ENCODE measurements at regions not wholly inside any gene's neighbourhood (a gene's known extent, or its start where the extent isn't known, plus 50 kb on each side); places are given as distances from the start of the nearest gene placed in this dataset.

GRCh38 chr2:120972286-120972685 lies 236.6 kb downstream of the GLI2 start:
- DNase-seq (ENCODE audit: low read depth in 6 of 9, low spot score in 9 of 9), result no peak
- Histone ChIP-seq H3K27me3 (ENCODE audit: control insufficient read depth in 2 of 2, insufficient read depth in 1 of 2, low read length in 1 of 2) (no peaks in the 10 kb centered on the region), H3K27ac (ENCODE audit: low read depth in 1 of 2, low read length in 1 of 2) (no peak overlapping the region), H3K9me3 (ENCODE audit: control insufficient read depth in 2 of 2, insufficient read depth in 1 of 2, low read length in 1 of 2) (no peaks in the 10 kb centered on the region), H3K36me3 (ENCODE audit: control insufficient read depth in 2 of 2, insufficient read depth in 2 of 2, low read length in 1 of 2) (no peaks in the 10 kb centered on the region), H3K4me3 (ENCODE audit: low read length in 2 of 2) (no peak overlapping the region), H3K4me1 (ENCODE audit: control insufficient read depth in 2 of 2, insufficient read depth in 2 of 2, low read length in 2 of 2) (no peaks in the 10 kb centered on the region)
- 82% methylated on average over 6 of the region's 6 CpGs for WGBS

DNA sequence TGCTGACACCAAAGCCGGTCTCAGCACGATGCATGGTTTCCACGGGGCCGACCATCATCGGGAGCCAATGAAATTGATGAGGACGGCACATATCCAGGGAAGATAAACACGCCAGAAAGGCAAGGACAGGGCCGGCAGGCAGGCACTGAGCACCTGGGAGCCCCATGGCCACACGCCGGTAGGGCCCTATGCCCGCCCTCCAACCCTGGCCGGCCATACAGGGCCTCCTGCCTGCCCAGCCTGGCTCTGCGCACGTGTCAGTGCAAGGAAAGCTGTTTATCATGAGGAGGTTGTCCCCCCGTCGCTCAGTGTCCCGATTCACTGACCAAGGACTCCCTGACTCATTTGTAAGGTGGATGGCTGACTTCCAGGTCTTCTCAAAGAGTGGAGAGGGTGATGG lies 237.5 kb downstream of the GLI2 start:
- H3K36me3 ChIP-seq (ENCODE audit: control insufficient read depth in 2 of 2, insufficient read depth in 2 of 2, low read length in 1 of 2), result no peaks in the 10 kb centered on the region
- H3K4me1 ChIP-seq (ENCODE audit: control insufficient read depth in 2 of 2, insufficient read depth in 2 of 2, low read length in 2 of 2), result no peaks in the 10 kb centered on the region
- WGBS, result 94% methylated on average over 17 of the region's 17 CpGs
- no peaks in the 10 kb centered on the region for H3K9me3 ChIP-seq (ENCODE audit: control insufficient read depth in 2 of 2, insufficient read depth in 1 of 2, low read length in 1 of 2)
- no peaks in the 10 kb centered on the region for H3K27me3 ChIP-seq (ENCODE audit: control insufficient read depth in 2 of 2, insufficient read depth in 1 of 2, low read length in 1 of 2)
- no peak overlapping the region for H3K27ac ChIP-seq (ENCODE audit: low read depth in 1 of 2, low read length in 1 of 2)
- H3K4me3 ChIP-seq (ENCODE audit: low read length in 2 of 2), result no peak overlapping the region
- DNase-seq (ENCODE audit: low read depth in 6 of 9, low spot score in 9 of 9), result no peak

DNA sequence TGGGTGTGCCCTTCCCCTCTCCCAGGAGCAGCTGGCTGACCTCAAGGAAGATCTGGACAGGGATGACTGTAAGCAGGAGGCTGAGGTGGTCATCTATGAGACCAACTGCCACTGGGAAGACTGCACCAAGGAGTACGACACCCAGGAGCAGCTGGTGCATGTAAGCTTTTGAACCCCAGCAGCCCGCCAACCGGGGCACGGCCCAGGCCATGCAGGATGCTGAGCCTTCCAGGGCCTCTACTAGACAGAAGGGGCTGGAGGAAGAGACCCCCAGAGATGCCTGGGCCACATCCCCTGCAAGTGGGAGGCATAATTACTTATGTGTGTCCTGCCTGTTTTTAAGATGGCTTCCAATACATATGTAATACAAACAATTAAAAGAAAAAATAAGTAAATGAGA lies 239.3 kb downstream of the GLI2 start:
- H3K4me3 ChIP-seq (ENCODE audit: low read length in 2 of 2), result no peak overlapping the region
- H3K4me1 ChIP-seq (ENCODE audit: control insufficient read depth in 2 of 2, insufficient read depth in 2 of 2, low read length in 2 of 2), result no peaks in the 10 kb centered on the region
- 98% methylated on average over 4 of the region's 4 CpGs for WGBS
- H3K27me3 ChIP-seq (ENCODE audit: control insufficient read depth in 2 of 2, insufficient read depth in 1 of 2, low read length in 1 of 2), result no peaks in the 10 kb centered on the region
- H3K9me3 ChIP-seq (ENCODE audit: control insufficient read depth in 2 of 2, insufficient read depth in 1 of 2, low read length in 1 of 2), result no peaks in the 10 kb centered on the region
- no peak overlapping the region for H3K27ac ChIP-seq (ENCODE audit: low read depth in 1 of 2, low read length in 1 of 2)
- no peaks in the 10 kb centered on the region for H3K36me3 ChIP-seq (ENCODE audit: control insufficient read depth in 2 of 2, insufficient read depth in 2 of 2, low read length in 1 of 2)
- DNase-seq (ENCODE audit: low read depth in 6 of 9, low spot score in 9 of 9), result no peak

GRCh38 chr2:120976501-120977307 lies 241.0 kb downstream of the GLI2 start:
- Histone ChIP-seq H3K27me3 (ENCODE audit: control insufficient read depth in 2 of 2, insufficient read depth in 1 of 2, low read length in 1 of 2) (no peaks in the 10 kb centered on the region), H3K4me3 (ENCODE audit: low read length in 2 of 2) (no peak overlapping the region), H3K27ac (ENCODE audit: low read depth in 1 of 2, low read length in 1 of 2) (no peak overlapping the region), H3K36me3 (ENCODE audit: control insufficient read depth in 2 of 2, insufficient read depth in 2 of 2, low read length in 1 of 2) (no peaks in the 10 kb centered on the region), H3K9me3 (ENCODE audit: control insufficient read depth in 2 of 2, insufficient read depth in 1 of 2, low read length in 1 of 2) (no peaks in the 10 kb centered on the region), H3K4me1 (ENCODE audit: control insufficient read depth in 2 of 2, insufficient read depth in 2 of 2, low read length in 2 of 2) (no peaks in the 10 kb centered on the region)
- no peak for DNase-seq (ENCODE audit: low read depth in 6 of 9, low spot score in 9 of 9)
- 97% methylated on average over 12 of the region's 12 CpGs for WGBS

DNA sequence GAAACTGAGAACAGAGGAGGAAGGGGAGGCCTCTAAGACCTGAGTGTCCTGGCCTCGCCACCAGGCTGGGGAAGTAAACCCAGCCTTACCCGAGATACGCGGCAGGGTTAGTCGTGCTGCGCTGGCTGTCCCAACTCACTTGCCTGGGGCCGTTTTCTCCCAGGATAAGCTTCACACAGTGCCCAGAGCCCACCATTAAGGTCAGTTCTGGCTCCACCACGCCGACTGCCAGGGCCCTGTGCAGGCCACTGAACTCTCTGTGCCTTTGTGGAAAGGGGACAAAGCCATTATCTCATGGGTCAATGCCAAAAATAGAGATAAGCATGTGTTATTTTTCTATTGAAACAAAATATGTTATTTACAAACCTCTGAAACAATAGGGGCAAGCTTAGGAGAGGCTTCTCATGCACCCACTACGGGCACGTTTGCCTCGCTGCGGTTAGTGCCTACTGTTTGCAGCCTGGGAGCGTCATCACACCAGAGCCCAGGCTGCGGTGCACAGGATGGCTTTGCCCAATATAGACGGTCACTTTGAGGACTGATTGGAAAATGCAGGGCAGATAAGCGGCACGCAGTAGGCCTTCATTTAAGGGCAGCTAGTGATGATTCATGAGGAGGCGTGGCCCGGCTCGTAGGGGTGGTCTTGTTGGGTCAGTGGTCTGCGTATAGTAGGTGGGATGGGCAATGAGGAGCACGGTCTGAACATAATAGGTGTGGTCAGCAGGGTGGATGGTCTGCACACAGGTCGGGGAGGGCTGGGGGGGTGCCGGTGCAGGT lies 242.1 kb downstream of the GLI2 start:
- WGBS, result 95% methylated on average over 25 of the region's 25 CpGs
- Histone ChIP-seq H3K36me3 (ENCODE audit: control insufficient read depth in 2 of 2, insufficient read depth in 2 of 2, low read length in 1 of 2) (no peaks in the 10 kb centered on the region), H3K27me3 (ENCODE audit: control insufficient read depth in 2 of 2, insufficient read depth in 1 of 2, low read length in 1 of 2) (no peaks in the 10 kb centered on the region), H3K4me3 (ENCODE audit: low read length in 2 of 2) (no peak overlapping the region), H3K9me3 (ENCODE audit: control insufficient read depth in 2 of 2, insufficient read depth in 1 of 2, low read length in 1 of 2) (no peaks in the 10 kb centered on the region), H3K4me1 (ENCODE audit: control insufficient read depth in 2 of 2, insufficient read depth in 2 of 2, low read length in 2 of 2) (peaks cover 0 to 1% of the 10 kb centered on the region in 2 donors), H3K27ac (ENCODE audit: low read depth in 1 of 2, low read length in 1 of 2) (no peak overlapping the region)
- no peak for DNase-seq (ENCODE audit: low read depth in 6 of 9, low spot score in 9 of 9)

DNA sequence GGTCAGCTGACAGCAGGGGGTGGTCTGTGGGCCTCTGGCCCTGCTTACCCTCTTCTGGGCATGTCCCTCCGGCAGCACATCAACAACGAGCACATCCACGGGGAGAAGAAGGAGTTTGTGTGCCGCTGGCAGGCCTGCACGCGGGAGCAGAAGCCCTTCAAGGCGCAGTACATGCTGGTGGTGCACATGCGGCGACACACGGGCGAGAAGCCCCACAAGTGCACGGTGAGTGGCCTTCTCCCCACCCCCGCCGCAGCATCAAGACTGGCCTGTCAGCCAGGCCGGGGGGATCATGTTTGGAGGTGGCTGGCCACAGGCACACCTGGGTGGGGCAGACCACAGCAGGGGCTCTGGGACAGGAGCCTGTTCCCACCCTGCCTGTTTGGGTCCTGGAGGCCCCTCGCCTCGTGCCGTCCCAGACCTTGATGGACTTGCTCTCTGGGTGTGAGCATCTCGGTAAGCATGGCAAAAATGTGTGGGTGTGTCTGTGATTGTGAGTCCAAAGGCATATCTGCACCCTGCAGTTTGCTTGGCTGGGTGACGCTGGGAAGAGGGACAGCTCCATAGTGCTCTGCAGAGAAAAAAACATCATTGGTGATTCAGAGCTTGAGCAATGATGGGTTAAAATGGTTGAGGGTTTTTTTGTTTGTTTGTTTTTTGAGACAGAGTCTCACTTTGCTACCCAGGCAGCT lies 242.8 kb downstream of the GLI2 start:
- Histone ChIP-seq H3K27ac (ENCODE audit: low read depth in 1 of 2, low read length in 1 of 2) (no peak overlapping the region), H3K27me3 (ENCODE audit: control insufficient read depth in 2 of 2, insufficient read depth in 1 of 2, low read length in 1 of 2) (no peaks in the 10 kb centered on the region), H3K4me3 (ENCODE audit: low read length in 2 of 2) (no peak overlapping the region), H3K4me1 (ENCODE audit: control insufficient read depth in 2 of 2, insufficient read depth in 2 of 2, low read length in 2 of 2) (peaks cover 0 to 5% of the 10 kb centered on the region in 2 donors), H3K9me3 (ENCODE audit: control insufficient read depth in 2 of 2, insufficient read depth in 1 of 2, low read length in 1 of 2) (no peaks in the 10 kb centered on the region), H3K36me3 (ENCODE audit: control insufficient read depth in 2 of 2, insufficient read depth in 2 of 2, low read length in 1 of 2) (no peaks in the 10 kb centered on the region)
- DNase-seq (ENCODE audit: low read depth in 6 of 9, low spot score in 9 of 9), result no peak
- 94% methylated on average over 20 of the region's 20 CpGs for WGBS

- Histone ChIP-seq H3K4me1 (ENCODE audit: control insufficient read depth in 2 of 2, insufficient read depth in 2 of 2, low read length in 2 of 2) (peaks cover 0 to 5% of the 10 kb centered on the region in 2 donors), H3K36me3 (ENCODE audit: control insufficient read depth in 2 of 2, insufficient read depth in 2 of 2, low read length in 1 of 2) (no peaks in the 10 kb centered on the region), H3K27ac (ENCODE audit: low read depth in 1 of 2, low read length in 1 of 2) (no peak overlapping the region), H3K27me3 (ENCODE audit: control insufficient read depth in 2 of 2, insufficient read depth in 1 of 2, low read length in 1 of 2) (no peaks in the 10 kb centered on the region), H3K4me3 (ENCODE audit: low read length in 2 of 2) (no peak overlapping the region), H3K9me3 (ENCODE audit: control insufficient read depth in 2 of 2, insufficient read depth in 1 of 2, low read length in 1 of 2) (no peaks in the 10 kb centered on the region)
- DNase-seq (ENCODE audit: low read depth in 6 of 9, low spot score in 9 of 9), result no peak
- WGBS, result 61% methylated on average over 2 of the region's 2 CpGs
These were observed 243.7 kb downstream of the GLI2 start for GRCh38 chr2:120979398-120979797.

GRCh38 chr2:120979921-120980320 lies 244.3 kb downstream of the GLI2 start:
- Histone ChIP-seq H3K27me3 (ENCODE audit: control insufficient read depth in 2 of 2, insufficient read depth in 1 of 2, low read length in 1 of 2) (no peaks in the 10 kb centered on the region), H3K4me1 (ENCODE audit: control insufficient read depth in 2 of 2, insufficient read depth in 2 of 2, low read length in 2 of 2) (peaks cover 0 to 5% of the 10 kb centered on the region in 2 donors), H3K27ac (ENCODE audit: low read depth in 1 of 2, low read length in 1 of 2) (no peak overlapping the region), H3K4me3 (ENCODE audit: low read length in 2 of 2) (no peak overlapping the region), H3K36me3 (ENCODE audit: control insufficient read depth in 2 of 2, insufficient read depth in 2 of 2, low read length in 1 of 2) (no peaks in the 10 kb centered on the region), H3K9me3 (ENCODE audit: control insufficient read depth in 2 of 2, insufficient read depth in 1 of 2, low read length in 1 of 2) (no peaks in the 10 kb centered on the region)
- WGBS, result 96% methylated on average over 8 of the region's 8 CpGs
- DNase-seq (ENCODE audit: low read depth in 6 of 9, low spot score in 9 of 9), result no peak

- Histone ChIP-seq H3K27ac (ENCODE audit: low read depth in 1 of 2, low read length in 1 of 2) (no peak overlapping the region), H3K9me3 (ENCODE audit: control insufficient read depth in 2 of 2, insufficient read depth in 1 of 2, low read length in 1 of 2) (no peaks in the 10 kb centered on the region), H3K36me3 (ENCODE audit: control insufficient read depth in 2 of 2, insufficient read depth in 2 of 2, low read length in 1 of 2) (no peaks in the 10 kb centered on the region), H3K4me1 (ENCODE audit: control insufficient read depth in 2 of 2, insufficient read depth in 2 of 2, low read length in 2 of 2) (peaks cover 0 to 5% of the 10 kb centered on the region in 2 donors), H3K27me3 (ENCODE audit: control insufficient read depth in 2 of 2, insufficient read depth in 1 of 2, low read length in 1 of 2) (no peaks in the 10 kb centered on the region), H3K4me3 (ENCODE audit: low read length in 2 of 2) (no peak overlapping the region)
- 91% methylated on average over 4 of the region's 4 CpGs for WGBS
- no peak for DNase-seq (ENCODE audit: low read depth in 6 of 9, low spot score in 9 of 9)
These were observed 245.8 kb downstream of the GLI2 start for GRCh38 chr2:120981443-120981842.

Data from thymus (tissue), 11 donors.